Suprapubic skin (tissue), 4 donors: ENCODE measurements at regions not wholly inside any gene's neighbourhood (a gene's known extent, or its start where the extent isn't known, plus 50 kb on each side); places are given as distances from the start of the nearest gene placed in this dataset.
"Not testable (repeated sequence)": the region's sequence is repeated elsewhere in the genome, so short reads cannot be mapped to it uniquely, and the experiment has no call there.

Source experiments
- DNase-seq, 2 donors: peaks; one replicate each; pipeline ENCODE4 v3.0.0-alpha.2; 2019; ENCODE audit warnings: low spot score in 2 of 2
- H3K27ac ChIP-seq: fragments of 200-600 bp; sonication (generic); one replicate; pipeline ENCODE4 v1.5.1; 2019
- H3K27me3 ChIP-seq: fragments of 200-600 bp; sonication (generic); one replicate; pipeline ENCODE4 v1.5.1; 2019
- H3K36me3 ChIP-seq: fragments of 200-600 bp; sonication (generic); one replicate; pipeline ENCODE4 v1.5.1; 2019
- H3K4me1 ChIP-seq: fragments of 200-600 bp; sonication (generic); one replicate; pipeline ENCODE4 v1.5.1; 2019
- H3K4me3 ChIP-seq: fragments of 200-600 bp; sonication (generic); one replicate; pipeline ENCODE4 v1.5.1; 2019; ENCODE audit warnings: mild to moderate bottlenecking
- H3K9me3 ChIP-seq: fragments of 200-600 bp; sonication (generic); one replicate; pipeline ENCODE4 v1.5.1; 2019
- CTCF ChIP-seq, 2 donors: fragments of 200-600 bp in 1 of 2; fragments of 450-650 bp in 1 of 2; sonication (generic) in 1 of 2; IDR thresholded peaks; one replicate each; pipeline ENCODE4 v1.5.1; 2016 to 2019; ENCODE audit warnings: antibody characterized with exemption in 2 of 2, mild to moderate bottlenecking in 1 of 2, moderate library complexity in 1 of 2
- EP300 ChIP-seq: sonication (generic); formaldehyde crosslinking; IDR thresholded peaks from one replicate; pipeline ENCODE4 v1.6.1; 2017; ENCODE audit warnings: antibody characterized with exemption
- POLR2A ChIP-seq, 2 donors: fragments of 450-650 bp; IDR thresholded peaks; one replicate each; pipeline ENCODE4 v1.6.1; 2017; ENCODE audit warnings: antibody characterized with exemption in 2 of 2, mild to moderate bottlenecking in 2 of 2, moderate library complexity in 2 of 2
- POLR2AphosphoS5 ChIP-seq, 3 donors: sonication (generic); formaldehyde crosslinking; IDR thresholded peaks; one replicate each; pipeline ENCODE4 v1.6.1; 2017; ENCODE audit warnings: antibody characterized with exemption in 3 of 3
- WGBS: methylation state at CpG from one replicate; pipeline ENCODE4 v1.1.5; 2018; 5-methylcytosine and 5-hydroxymethylcytosine counted together

DNA sequence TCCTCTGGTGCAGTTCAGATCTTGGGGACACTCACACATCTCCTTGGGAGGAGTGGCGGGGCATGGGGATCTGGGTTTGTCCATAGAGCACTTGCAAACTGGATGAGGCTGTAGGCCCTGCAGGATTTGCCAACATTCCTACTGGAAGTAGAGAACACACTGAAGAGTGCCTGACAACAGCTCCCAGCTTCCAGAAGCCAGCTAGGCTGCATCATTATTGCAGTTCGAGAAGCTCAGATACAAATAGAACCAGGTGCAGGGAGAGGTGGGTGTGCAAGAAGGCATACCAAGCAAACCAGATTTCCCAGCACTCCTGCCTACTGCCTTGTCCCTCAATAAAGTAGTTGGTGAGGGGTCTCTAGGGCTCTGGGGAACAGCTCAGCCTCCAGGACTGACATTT is 52.5 kb downstream of the RHOB start:
- no peaks in the 10 kb centered on the region for H3K36me3 ChIP-seq
- peak in 1 of 2 donors; percentile 48 for DNase-seq
- no peak overlapping the region for H3K4me3 ChIP-seq
- no peak overlapping the region for H3K27ac ChIP-seq
- no peaks in the 10 kb centered on the region for H3K9me3 ChIP-seq
- TF ChIP-seq EP300 (no peak), CTCF (IDR thresholded peaks at IDR 0.05) (no peak), POLR2A (IDR thresholded peaks at IDR 0.05) (no peak), POLR2AphosphoS5 (IDR thresholded peaks at IDR 0.05) (no peak)
- H3K4me1 ChIP-seq = peaks cover 16% of the 10 kb centered on the region
- no peaks in the 10 kb centered on the region for H3K27me3 ChIP-seq
- WGBS = 93% methylated on average over 2 of the region's 2 CpGs

GRCh38 chr2:20501974-20502373 is 55.1 kb downstream of the RHOB start:
- WGBS = 50% methylated on average over 4 of the region's 4 CpGs
- Histone ChIP-seq H3K9me3 (no peaks in the 10 kb centered on the region), H3K4me1 (peaks cover 13% of the 10 kb centered on the region), H3K27me3 (no peaks in the 10 kb centered on the region), H3K4me3 (no peak overlapping the region), H3K36me3 (no peaks in the 10 kb centered on the region), H3K27ac (peak overlapping the region; percentile 4)
- DNase-seq = peak in 1 of 2 donors; percentile 65
- peak; percentile 41 to 95 (median 42) for TF ChIP-seq POLR2AphosphoS5 (IDR thresholded peaks at IDR 0.05)
- TF ChIP-seq POLR2A (IDR thresholded peaks at IDR 0.05) = no peak

DNA sequence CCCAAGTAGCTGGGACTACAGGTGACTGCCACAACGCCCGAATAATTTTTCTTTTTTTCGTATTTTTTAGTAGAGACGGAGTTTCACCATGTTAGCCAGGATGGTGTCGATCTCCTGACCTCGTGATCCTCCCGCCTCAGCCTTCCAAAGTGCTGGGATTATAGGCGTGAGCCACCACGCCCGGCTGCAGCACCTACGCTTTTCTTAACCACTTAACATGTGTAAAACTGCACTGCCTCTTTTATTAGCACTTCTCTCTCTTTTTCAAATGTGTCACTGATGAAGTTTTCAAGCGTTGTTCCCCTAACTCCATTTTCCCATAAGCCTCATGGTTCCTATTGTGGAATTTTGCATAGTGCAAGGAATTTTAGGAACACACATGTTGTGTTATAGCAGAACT is 55.6 kb downstream of the RHOB start:
- not testable (repeated sequence) for H3K9me3 ChIP-seq, H3K27me3 ChIP-seq, H3K36me3 ChIP-seq, H3K27ac ChIP-seq, H3K4me3 ChIP-seq
- H3K4me1 ChIP-seq = peaks cover 15% of the 10 kb centered on the region
- DNase-seq = peak in 1 of 2 donors; percentile 43
- 73% methylated on average over 12 of the region's 12 CpGs for WGBS

DNA sequence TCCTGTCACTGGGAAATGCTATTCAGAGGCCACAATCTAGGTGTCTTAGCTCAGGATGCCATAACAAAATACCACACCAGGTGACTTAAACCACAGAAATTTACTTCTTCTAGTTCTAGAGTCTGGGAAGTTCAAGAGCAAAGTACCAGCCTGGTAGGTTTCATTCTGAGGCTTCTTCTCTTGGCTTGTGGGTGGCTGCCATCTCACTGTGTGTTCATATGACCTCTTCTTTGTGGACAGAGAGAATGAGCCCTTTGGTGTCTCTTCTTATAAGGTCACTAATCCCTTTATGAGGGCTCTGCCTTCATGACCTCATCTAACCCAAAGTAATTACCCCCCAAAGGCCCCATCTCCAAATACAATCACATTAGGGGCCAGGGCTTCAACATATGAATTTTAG is 57.3 kb downstream of the RHOB start:
- no peaks in the 10 kb centered on the region for H3K9me3 ChIP-seq
- no peak for DNase-seq
- peaks cover 21% of the 10 kb centered on the region for H3K4me1 ChIP-seq
- no peaks in the 10 kb centered on the region for H3K27me3 ChIP-seq
- TF ChIP-seq CTCF (IDR thresholded peaks at IDR 0.05) = no peak
- no peak for TF ChIP-seq EP300
- TF ChIP-seq POLR2A (IDR thresholded peaks at IDR 0.05) = no peak
- TF ChIP-seq POLR2AphosphoS5 (IDR thresholded peaks at IDR 0.05) = no peak
- H3K4me3 ChIP-seq = no peak overlapping the region
- no peak overlapping the region for H3K27ac ChIP-seq
- no peaks in the 10 kb centered on the region for H3K36me3 ChIP-seq

- no peak for TF ChIP-seq CTCF (IDR thresholded peaks at IDR 0.05)
- TF ChIP-seq POLR2AphosphoS5 (IDR thresholded peaks at IDR 0.05) = no peak
- TF ChIP-seq EP300 = no peak
- no peak for TF ChIP-seq POLR2A (IDR thresholded peaks at IDR 0.05)
- no peak overlapping the region for H3K4me3 ChIP-seq
- no peaks in the 10 kb centered on the region for H3K27me3 ChIP-seq
- no peaks in the 10 kb centered on the region for H3K36me3 ChIP-seq
- peaks cover 39% of the 10 kb centered on the region for H3K4me1 ChIP-seq
- 83% methylated on average over 1 of the region's 4 CpGs for WGBS
- DNase-seq = peak in 1 of 2 donors; percentile 31
- no peaks in the 10 kb centered on the region for H3K9me3 ChIP-seq
- no peak overlapping the region for H3K27ac ChIP-seq
Measured at GRCh38 chr2:20506201-20506685, 59.4 kb downstream of the RHOB start.

DNA sequence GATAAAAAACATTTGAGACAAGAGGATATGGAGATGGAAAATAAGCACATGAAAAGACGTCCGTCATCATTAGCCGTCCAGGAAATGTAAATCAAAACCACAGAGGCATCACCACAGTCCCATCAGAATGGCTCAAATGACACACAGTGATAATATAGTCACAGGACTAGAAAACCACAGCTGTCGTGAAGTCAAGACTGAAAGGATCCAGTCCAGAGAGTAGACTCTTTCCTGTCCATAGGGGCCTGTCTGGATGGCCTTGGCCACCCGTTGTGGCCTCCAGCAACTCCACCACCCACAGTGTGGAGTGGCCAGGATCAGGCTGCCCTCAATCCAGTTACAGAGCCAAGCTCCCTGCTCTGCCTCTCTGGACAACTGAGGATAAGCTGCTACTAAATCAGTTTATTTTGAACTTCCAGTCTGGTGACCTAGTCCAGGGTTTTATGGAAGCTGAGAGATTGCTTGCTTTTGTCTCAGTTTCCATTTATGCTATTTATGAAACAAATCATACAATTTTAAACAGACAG is 60.4 kb downstream of the RHOB start:
- 65% methylated on average over 5 of the region's 5 CpGs for WGBS
- no peak overlapping the region for H3K4me3 ChIP-seq
- no peak overlapping the region for H3K27ac ChIP-seq
- peaks cover 36% of the 10 kb centered on the region for H3K4me1 ChIP-seq
- no peaks in the 10 kb centered on the region for H3K9me3 ChIP-seq
- no peak for TF ChIP-seq CTCF (IDR thresholded peaks at IDR 0.05)
- no peak for TF ChIP-seq EP300
- no peak for TF ChIP-seq POLR2AphosphoS5 (IDR thresholded peaks at IDR 0.05)
- no peak for TF ChIP-seq POLR2A (IDR thresholded peaks at IDR 0.05)
- DNase-seq = peak in 1 of 2 donors; percentile 36
- H3K27me3 ChIP-seq = no peaks in the 10 kb centered on the region
- no peaks in the 10 kb centered on the region for H3K36me3 ChIP-seq
